GM19463 (cell line): ENCODE measurements at regions not wholly inside any gene's neighbourhood (a gene's known extent, or its start where the extent isn't known, plus 50 kb on each side); places are given as distances from the start of the nearest gene placed in this dataset.
"Not testable (repeated sequence)": the region's sequence is repeated elsewhere in the genome, so short reads cannot be mapped to it uniquely, and the experiment has no call there.

Source experiments
- ATAC-seq: cut with Tn5 transposase; IDR thresholded peaks from one replicate; pipeline ENCODE4 v1.9.1; 2021; ENCODE audit warnings: mild to moderate bottlenecking, moderate library complexity; ENCODE audit not compliant: unreplicated experiment

- no peak for ATAC-seq
Observed at GRCh38 chr12:84075991-84076390, 836.6 kb downstream of the SLC6A15 start.

DNA sequence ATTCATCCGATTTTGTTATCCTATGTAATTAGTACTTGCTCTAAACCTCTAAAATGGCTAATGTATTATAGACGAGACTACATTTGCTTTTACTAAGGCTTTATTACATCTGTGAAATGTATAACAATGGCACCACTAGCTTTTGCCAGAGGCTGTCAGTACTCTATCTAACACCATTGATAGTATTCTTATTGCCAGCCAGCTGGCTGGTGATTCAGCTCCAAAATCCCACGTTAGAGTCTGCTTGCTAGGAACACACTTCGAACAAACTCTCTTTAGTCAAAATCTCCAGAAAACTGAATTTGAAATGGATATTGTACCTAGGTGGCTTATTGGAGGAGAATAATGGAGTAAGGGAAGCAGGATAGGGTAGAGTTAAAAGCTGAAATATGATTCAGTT is 839.2 kb downstream of the SLC6A15 start:
- no peak for ATAC-seq

GRCh38 chr12:84072961-84073360 is 839.6 kb downstream of the SLC6A15 start:
- ATAC-seq = no peak

DNA sequence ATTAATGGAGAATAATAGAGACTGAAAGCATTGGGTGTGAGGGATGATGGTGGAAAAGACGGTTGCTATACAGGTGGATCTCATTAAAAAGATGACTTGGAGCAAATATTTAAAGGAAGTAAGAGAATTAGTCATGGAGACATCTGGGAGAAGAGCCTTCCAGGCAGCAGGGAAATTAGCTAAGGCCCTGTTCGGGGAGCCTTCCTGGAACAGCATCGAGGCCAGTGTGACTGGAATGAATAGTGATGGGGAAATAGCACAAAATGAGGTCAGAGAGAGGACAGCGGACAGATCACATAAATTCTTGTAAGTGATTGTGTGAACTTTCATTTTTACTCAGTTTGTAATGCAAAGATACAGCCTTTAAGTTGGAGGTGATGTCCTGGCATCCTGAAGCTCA is 842.3 kb downstream of the SLC6A15 start:
- ATAC-seq = no peak

GRCh38 chr12:84069699-84070098 is 842.9 kb downstream of the SLC6A15 start:
- no peak for ATAC-seq

- no peak for ATAC-seq
Observed at GRCh38 chr12:84069198-84069597, 843.4 kb downstream of the SLC6A15 start.

DNA sequence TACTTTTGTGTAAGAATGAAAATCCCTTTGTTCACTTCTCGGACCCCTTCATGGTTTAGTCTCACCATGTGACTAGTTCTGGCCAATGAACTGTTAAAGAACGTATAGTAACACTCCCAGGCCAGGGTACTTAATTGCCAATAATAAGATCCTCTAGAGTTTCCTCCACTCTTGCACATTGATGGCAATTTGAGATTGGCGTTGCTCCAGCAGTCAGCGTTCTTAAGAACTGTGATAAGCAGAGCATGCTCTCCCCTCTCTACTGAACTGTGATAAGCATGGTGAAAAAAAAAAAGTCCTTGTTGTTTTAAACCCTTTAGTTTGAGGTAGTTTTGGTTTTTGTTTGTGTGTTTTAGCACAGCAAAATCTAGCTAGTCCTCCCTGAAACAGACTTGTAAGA is 854.5 kb downstream of the SLC6A15 start:
- ATAC-seq = no peak

GRCh38 chr12:84054811-84055210 is 857.8 kb downstream of the SLC6A15 start:
- ATAC-seq = no peak

GRCh38 chr12:84047881-84048280 is 864.7 kb downstream of the SLC6A15 start:
- ATAC-seq = no peak

GRCh38 chr12:84046859-84047258 is 865.7 kb downstream of the SLC6A15 start:
- ATAC-seq = no peak

DNA sequence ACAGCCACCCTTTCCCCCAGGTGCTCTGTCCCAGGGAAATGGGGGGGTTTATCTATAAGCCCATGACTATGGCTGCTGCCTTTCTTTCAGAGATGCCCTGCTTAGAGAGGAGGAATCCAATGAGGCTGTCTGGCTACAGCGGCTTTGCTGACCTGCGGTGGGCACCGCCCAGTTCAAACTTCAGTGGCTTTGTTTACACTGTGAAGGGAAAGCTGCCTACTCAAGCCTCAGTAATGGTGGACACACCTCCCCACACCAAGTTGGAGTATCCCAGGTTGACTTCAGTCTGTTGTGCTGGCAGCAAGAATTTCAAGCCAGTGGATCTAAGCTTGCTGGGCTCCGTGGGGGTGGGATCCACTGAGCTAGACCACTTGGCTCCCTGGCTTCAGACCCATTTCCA is 869.2 kb downstream of the SLC6A15 start:
- no peak for ATAC-seq

DNA sequence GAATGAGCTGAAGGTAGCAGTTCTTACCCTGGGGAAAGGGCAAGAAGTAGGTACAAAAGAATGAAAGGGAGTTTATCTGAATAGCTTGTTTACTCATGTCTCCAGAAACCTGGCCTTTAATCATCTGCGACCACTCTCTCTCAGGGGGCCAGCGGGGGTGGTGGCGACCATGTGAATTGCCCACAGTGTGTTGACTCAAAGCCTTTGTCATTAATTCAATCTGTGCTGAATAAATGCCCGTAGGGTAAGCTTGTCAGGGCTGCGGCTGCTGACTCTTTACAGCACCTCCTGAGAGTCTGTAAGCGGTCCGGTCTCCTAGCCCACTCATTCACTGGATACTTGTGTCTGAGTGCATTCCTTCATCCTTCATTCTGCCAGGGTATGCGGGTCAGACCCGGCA is 874.4 kb downstream of the SLC6A15 start:
- no peak for ATAC-seq

- ATAC-seq = no peak
Observed at GRCh38 chr12:84036912-84037311, 875.7 kb downstream of the SLC6A15 start.

DNA sequence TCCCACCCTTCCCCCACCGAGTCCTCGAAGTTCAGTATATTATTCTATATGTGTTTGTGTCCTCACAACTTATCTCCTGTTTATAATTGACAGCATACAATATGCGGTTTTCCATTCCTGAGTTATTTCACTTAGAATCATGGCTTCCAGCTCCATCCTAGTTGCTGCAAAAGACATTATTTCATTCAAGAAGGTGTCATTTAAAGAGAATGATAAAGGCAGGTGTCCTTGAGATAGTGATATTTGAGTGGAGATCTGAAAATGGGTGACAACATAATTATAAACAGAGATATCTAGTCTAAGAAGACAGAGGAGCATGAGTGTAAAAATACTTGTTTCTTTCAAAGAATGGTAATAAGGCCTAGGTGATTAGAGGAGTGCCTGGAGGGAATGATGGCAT is 876.8 kb downstream of the SLC6A15 start:
- no peak for ATAC-seq

GRCh38 chr12:84034871-84035270 is 877.7 kb downstream of the SLC6A15 start:
- ATAC-seq = no peak

GRCh38 chr12:84033162-84033561 is 879.4 kb downstream of the SLC6A15 start:
- ATAC-seq = no peak

DNA sequence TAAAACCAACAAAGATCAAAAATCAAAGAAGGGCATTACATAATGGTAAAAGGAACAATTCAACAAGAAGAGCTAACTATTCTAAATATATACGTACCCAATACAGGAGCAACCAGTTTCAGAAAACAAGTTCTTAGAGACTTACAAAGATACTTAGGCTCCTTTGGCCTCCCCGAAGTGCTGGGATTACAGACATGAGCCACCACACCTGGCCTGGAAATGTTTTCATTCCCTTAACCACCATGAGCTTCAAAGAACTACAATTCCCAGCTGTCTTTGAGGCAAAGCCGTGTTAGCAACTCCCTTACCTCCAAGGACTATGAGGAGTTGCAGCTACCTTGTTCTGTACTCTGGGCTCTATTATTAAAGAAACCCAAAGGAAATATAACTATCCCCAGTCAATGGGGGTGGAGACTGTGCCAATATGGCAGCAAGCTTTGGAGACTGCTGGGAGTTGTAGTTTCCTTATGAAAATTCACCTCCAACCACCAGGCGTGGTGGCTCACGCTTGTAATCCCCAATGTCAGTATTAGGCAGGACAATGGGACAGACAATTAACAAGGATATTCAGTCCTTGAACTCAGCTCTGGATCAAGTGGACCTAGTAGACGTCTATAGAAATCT is 893.9 kb downstream of the SLC6A15 start:
- not testable (repeated sequence) for ATAC-seq

GRCh38 chr12:84016956-84017355 is 895.6 kb downstream of the SLC6A15 start:
- ATAC-seq = no peak

- ATAC-seq = no peak
Observed at GRCh38 chr12:83997423-83997822, 915.2 kb downstream of the SLC6A15 start.

GRCh38 chr12:83996671-83997070 is 915.9 kb downstream of the SLC6A15 start:
- no peak for ATAC-seq

DNA sequence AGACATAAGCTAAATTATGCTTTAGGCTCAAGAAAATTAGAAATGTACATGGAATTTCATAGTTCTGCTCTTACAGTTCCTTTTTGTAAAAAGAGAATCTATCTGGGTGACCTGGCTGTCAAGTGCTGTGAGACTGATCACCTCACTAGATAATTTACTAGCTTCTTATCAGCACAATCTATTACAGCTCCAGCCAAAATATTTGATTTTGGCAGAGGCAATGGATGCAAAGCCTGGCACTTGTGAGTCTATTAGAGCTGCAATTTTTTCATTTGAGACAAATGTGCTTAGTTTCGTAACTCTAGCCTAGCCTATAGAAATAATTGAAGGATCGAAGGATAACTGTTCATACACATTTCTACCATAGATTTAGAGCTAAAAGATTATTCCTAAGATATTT is 927.5 kb downstream of the SLC6A15 start:
- ATAC-seq = no peak

DNA sequence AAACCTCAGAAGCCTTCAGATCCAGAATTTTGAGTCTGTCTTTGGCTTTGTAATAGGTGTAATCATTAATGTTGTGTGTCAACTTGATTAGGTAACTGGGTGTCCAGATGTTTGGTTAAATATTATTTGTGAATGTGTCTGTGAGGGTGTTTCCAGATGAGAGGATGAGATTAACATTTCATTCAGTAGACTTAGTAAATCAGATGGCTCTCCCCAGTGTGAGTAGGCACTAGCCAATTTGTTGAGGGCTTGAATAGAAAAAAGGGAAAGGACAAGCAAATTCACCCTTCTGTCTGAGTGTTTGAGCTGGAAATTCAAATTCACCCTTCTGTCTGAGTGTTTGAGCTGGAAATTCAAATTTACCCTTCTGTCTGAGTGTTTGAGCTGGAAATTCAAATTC is 932.2 kb downstream of the SLC6A15 start:
- no peak for ATAC-seq

DNA sequence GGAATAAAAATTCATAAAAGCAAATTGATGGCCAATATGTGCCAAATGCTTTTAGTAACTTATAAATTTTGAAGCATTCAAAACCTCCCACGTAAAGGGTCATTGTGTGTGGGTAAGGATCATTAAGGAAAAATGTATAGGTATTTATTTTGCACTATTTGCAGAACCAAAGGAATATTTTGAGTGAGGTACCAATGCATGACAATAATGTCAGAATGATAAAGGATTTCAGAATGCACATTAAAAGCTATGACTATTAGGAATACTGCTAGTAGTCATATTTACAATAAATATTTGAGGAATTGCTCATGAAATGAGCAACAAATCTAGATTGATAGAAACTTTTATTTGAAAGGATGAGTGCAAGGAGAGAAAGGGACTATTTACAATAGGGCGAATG is 932.8 kb downstream of the SLC6A15 start:
- no peak for ATAC-seq
